ENCODE measurements at regions not wholly inside any gene's neighbourhood (a gene's known extent, or its start where the extent isn't known, plus 50 kb on each side); places are given as distances from the start of the nearest gene placed in this dataset.
"Not testable (repeated sequence)": the region's sequence is repeated elsewhere in the genome, so short reads cannot be mapped to it uniquely, and the experiment has no call there.

DNA sequence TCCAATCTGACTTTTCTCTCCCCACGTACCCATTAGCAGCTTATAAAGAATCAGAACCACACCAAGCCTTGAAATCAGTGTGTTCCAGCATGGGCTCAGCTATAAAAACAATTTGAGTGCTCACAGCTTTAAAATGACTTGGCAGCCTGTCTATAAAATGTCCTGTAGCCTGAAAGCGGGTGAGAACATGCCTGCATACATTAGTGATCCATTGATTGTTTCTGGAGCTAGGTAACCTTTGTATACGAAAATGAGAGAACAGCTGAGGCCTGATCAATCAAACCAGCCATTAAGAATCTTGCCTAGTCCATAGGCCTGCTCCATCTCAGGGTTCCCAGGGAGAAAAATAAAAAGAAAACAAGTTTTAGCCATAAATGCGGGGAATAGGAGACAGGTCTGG is 245.8 kb upstream of the SULF2 start:
- H3K27ac ChIP-seq, result no peak overlapping the region
- TF ChIP-seq ZFX (IDR thresholded peaks at IDR 0.05), result no peak
- TF ChIP-seq, protein P1, sequence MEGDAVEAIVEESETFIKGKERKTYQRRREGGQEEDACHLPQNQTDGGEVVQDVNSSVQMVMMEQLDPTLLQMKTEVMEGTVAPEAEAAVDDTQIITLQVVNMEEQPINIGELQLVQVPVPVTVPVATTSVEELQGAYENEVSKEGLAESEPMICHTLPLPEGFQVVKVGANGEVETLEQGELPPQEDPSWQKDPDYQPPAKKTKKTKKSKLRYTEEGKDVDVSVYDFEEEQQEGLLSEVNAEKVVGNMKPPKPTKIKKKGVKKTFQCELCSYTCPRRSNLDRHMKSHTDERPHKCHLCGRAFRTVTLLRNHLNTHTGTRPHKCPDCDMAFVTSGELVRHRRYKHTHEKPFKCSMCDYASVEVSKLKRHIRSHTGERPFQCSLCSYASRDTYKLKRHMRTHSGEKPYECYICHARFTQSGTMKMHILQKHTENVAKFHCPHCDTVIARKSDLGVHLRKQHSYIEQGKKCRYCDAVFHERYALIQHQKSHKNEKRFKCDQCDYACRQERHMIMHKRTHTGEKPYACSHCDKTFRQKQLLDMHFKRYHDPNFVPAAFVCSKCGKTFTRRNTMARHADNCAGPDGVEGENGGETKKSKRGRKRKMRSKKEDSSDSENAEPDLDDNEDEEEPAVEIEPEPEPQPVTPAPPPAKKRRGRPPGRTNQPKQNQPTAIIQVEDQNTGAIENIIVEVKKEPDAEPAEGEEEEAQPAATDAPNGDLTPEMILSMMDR (conservative IDR thresholded peaks at IDR 0.05), result no peak

DNA sequence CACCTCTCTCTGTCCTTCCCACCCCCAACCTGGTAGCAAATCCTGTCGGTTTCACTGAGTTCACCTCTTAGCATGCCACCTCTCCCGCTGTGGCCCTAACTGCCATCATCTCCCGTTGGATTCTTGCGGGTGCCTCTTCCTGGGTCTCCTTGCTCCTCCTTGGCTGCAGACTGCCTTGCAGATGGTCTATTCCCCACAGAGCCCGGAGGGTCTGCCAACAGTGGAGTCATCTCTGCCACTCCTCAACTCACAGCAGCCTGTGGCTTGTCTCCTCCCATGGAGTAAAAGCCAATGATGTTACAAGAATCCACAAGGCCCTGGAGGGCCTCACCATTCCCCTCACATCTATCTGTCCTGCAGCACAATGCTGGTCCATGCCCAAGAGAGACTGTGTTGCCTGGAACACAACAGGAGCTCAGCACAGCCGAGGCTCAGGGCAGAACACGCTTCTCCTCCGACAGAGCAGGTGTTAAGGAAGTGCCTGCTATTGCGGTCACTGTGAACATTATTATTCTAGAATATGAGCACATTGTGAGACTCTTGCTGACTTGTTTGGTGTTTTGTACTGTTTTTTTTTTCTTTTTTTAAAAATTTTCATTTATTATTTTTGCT is 241.8 kb upstream of the SULF2 start:
- TF ChIP-seq, protein P1 (conservative IDR thresholded peaks at IDR 0.05), result no peak
- no peak for TF ChIP-seq ZFX (IDR thresholded peaks at IDR 0.05)
- no peak overlapping the region for H3K27ac ChIP-seq

DNA sequence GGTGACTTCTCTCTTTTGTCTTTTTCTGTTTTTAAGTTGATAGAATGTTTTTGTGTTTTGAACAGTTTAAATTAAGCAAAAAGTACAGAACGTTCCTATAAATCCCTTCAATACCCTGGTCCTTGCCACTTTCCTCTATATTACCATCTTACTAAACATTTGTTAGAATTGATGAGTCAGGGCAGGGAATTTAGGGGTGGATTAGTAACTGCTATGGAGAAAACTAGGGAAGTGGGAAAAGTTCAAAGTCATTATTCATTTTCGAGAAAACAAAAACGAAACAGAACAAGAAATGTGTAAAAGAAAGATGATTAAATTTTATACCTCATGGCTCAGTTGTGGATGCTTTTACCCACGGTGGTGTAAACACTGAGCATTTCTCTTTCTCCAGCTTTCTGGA is 240.4 kb upstream of the SULF2 start:
- TF ChIP-seq, protein P1 (conservative IDR thresholded peaks at IDR 0.05), result no peak
- no peak for TF ChIP-seq ZFX (IDR thresholded peaks at IDR 0.05)
- H3K27ac ChIP-seq, result no peak overlapping the region

DNA sequence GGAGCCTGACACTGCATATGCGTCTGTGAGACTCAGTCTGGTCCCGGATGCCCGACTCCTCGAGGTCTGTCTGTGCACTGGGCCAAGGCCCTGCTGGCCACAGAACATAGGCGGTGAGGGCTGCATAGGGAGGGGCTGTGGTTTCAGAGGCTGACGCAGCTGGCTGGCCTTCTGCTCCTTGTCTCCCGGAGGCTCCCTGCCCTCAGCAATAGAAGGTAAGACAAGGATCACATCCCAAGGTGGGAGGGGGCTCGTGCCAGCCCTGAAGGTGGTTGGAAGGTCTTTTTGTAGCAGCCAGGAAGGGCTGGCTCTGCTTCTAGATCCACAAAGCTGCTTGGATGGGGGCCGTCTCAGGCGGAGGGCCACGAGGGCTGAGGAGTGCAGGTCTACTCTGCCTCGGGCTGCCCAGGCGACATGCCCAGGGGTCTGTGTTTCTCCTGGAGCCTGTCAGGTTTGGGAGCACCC is 239.8 kb upstream of the SULF2 start:
- no peak for TF ChIP-seq ZFX (IDR thresholded peaks at IDR 0.05)
- TF ChIP-seq, protein P1 (conservative IDR thresholded peaks at IDR 0.05), result no peak
- H3K27ac ChIP-seq, result no peak overlapping the region

DNA sequence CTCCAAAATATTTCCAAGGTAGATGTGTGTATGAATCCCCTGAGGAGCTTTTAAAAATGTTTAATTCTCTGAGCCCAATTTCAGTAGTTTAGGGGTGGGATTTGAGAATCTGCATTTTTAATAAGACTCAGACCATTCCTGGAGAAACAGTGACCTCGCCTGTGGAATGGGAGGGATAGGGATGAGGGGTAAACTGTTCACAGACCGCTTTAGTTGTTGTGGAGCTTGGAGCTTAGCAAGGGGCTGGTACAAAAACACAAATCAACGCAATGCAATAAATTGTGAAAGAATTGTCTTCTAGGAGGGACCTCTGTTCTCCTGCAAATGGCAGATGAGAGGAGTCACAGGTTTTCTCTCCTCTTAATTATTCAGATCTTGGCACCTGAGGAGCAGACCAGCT is 239.3 kb upstream of the SULF2 start:
- no peak overlapping the region for H3K27ac ChIP-seq
- TF ChIP-seq, protein P1 (conservative IDR thresholded peaks at IDR 0.05), result no peak
- no peak for TF ChIP-seq ZFX (IDR thresholded peaks at IDR 0.05)

DNA sequence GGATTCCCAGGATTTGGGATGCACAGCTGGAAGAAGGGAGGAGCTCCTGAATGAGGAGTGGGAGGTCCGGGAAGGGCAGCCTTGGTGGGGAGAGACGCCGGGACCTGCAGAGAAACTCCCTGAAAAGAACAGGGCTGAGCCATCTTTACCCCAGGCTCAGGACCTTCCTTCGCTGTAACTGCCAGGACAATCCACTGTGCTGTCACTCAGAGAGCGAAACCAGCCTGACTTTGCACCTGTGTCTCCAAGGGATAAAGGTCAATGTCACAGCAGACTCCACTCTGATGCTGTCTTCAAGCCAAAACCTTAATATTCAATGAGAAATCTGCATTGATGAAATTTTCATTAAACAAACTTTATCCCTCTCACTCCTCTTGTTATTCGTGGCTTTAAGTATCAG is 235.4 kb upstream of the SULF2 start:
- H3K27ac ChIP-seq, result not testable (repeated sequence)

DNA sequence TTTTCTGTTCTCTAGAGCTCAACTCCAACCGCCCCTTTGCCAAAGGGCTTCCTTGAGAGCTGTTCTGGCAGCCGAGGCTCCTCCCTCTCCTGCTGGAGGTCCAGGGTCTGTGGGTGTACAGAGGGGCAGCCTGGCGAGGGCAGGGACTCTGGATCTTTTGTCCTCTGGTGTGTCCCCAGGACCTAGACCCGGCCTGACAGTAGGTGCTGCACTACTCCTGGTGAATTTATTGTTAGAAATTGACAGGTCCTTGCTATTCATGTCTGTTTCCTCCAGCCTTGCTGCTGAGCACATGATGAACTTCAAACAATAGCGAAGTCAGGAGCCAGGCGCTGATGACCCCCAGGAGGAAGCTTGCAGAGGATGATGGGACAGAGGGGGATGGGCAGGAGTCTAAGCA is 234.7 kb upstream of the SULF2 start:
- no peak overlapping the region for H3K27ac ChIP-seq
- TF ChIP-seq, protein P1 (conservative IDR thresholded peaks at IDR 0.05), result no peak
- no peak for TF ChIP-seq ZFX (IDR thresholded peaks at IDR 0.05)

DNA sequence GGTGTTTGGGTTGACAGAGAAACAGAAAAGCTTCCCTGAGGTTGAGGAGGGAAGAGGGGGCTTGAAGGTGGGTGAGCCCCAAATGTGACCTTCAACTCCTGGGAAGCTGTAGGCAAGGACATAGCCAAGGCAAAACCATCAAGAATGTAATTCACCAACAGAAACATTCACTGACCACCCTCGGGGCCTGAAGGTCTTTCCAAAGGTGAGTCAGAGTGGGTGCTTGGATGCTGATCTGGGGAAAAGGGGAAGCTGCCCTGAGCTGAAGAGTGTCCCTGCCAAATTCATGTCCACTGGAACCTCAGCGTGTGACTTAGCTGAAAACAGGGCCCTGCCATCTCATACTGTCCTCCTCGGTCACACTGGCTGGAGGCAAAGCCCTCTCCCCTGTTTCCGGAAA is 234.2 kb upstream of the SULF2 start:
- no peak overlapping the region for H3K27ac ChIP-seq
- no peak for TF ChIP-seq ZFX (IDR thresholded peaks at IDR 0.05)
- TF ChIP-seq, protein P1 (conservative IDR thresholded peaks at IDR 0.05), result no peak

DNA sequence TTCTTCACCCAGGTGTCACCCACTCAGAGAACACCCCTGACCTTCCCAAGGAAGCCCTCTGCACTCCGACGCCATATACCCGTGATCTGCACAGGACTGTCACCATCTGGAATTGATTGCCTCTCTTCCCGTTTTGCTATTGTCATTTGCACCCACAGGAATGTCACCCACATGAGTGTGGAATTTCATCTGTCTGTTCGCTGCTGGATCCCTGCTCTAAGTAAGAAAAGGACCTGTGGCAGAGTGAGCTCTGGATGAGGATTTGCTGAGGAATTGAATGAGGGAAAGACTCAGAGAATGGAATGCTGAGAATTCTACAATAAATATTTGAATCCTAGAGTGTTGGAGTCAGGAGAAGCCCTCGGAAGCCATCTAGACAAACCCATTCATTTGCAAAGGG is 233.6 kb upstream of the SULF2 start:
- H3K27ac ChIP-seq, result not testable (repeated sequence)

Measured in C4-2B (cell line).